NCI-H128 (cell line): ENCODE measurements at regions not wholly inside any gene's neighbourhood (a gene's known extent, or its start where the extent isn't known, plus 50 kb on each side); places are given as distances from the start of the nearest gene placed in this dataset.
"Not testable (repeated sequence)": the region's sequence is repeated elsewhere in the genome, so short reads cannot be mapped to it uniquely, and the experiment has no call there.

Source experiments
- DNase-seq: peaks from one replicate; lab custom pipeline; 2025; ENCODE audit not compliant: unreplicated experiment; lab: John Stamatoyannopoulos, UW

GRCh38 chr14:25349269-25349668, 299.3 kb upstream of the STXBP6 start:
- no peak for DNase-seq

GRCh38 chr14:25340882-25341281, 290.9 kb upstream of the STXBP6 start:
- no peak for DNase-seq

- DNase-seq: no peak
These were observed 272.8 kb upstream of the STXBP6 start for GRCh38 chr14:25322784-25323183.

- DNase-seq: not testable (repeated sequence)
These were observed 266.1 kb upstream of the STXBP6 start for GRCh38 chr14:25316007-25316406.

- DNase-seq: no peak
These were observed 258.3 kb upstream of the STXBP6 start for GRCh38 chr14:25308244-25308643.

- DNase-seq: no peak
These were observed 254.0 kb upstream of the STXBP6 start for GRCh38 chr14:25303934-25304333.

GRCh38 chr14:25298238-25298637, 248.3 kb upstream of the STXBP6 start:
- DNase-seq: no peak

GRCh38 chr14:25290154-25290553, 240.2 kb upstream of the STXBP6 start:
- DNase-seq: not testable (repeated sequence)

GRCh38 chr14:25274529-25274928, 224.6 kb upstream of the STXBP6 start:
- no peak for DNase-seq

GRCh38 chr14:25267186-25267585, 217.2 kb upstream of the STXBP6 start:
- DNase-seq: no peak

- no peak for DNase-seq
These were observed 209.5 kb upstream of the STXBP6 start for GRCh38 chr14:25259470-25259869.

- DNase-seq: no peak
These were observed 202.8 kb upstream of the STXBP6 start for GRCh38 chr14:25252793-25253192.

- no peak for DNase-seq
These were observed 200.6 kb upstream of the STXBP6 start for GRCh38 chr14:25250516-25250915.

GRCh38 chr14:25247609-25248008, 197.7 kb upstream of the STXBP6 start:
- no peak for DNase-seq

- DNase-seq: no peak
These were observed 196.8 kb upstream of the STXBP6 start for GRCh38 chr14:25246751-25247150.

GRCh38 chr14:25239170-25239569, 189.2 kb upstream of the STXBP6 start:
- no peak for DNase-seq

- no peak for DNase-seq
These were observed 187.9 kb upstream of the STXBP6 start for GRCh38 chr14:25237845-25238244.

- no peak for DNase-seq
These were observed 183.7 kb upstream of the STXBP6 start for GRCh38 chr14:25233613-25234012.

- no peak for DNase-seq
These were observed 181.1 kb upstream of the STXBP6 start for GRCh38 chr14:25231004-25231403.

- DNase-seq: no peak
These were observed 176.3 kb upstream of the STXBP6 start for GRCh38 chr14:25226214-25226613.

GRCh38 chr14:25222256-25222655, 172.3 kb upstream of the STXBP6 start:
- DNase-seq: no peak

- no peak for DNase-seq
These were observed 170.6 kb upstream of the STXBP6 start for GRCh38 chr14:25220514-25220913.

GRCh38 chr14:25215607-25216006, 165.7 kb upstream of the STXBP6 start:
- no peak for DNase-seq

- no peak for DNase-seq
These were observed 147.9 kb upstream of the STXBP6 start for GRCh38 chr14:25197885-25198284.
